MCF 10A (cell line): ENCODE measurements at regions not wholly inside any gene's neighbourhood (a gene's known extent, or its start where the extent isn't known, plus 50 kb on each side); places are given as distances from the start of the nearest gene placed in this dataset.

Source experiments
- BruUV-seq: library from RNA; stranded (reverse); fragments of 400-500 nt; replicated peaks from 2 replicates; lab custom pipeline; 2021; lab: Mats Ljungman, UMichigan
- CTCF ChIA-PET: fragments of 300-600 bp; sonication (Branson Sonifier 250); formaldehyde crosslinking; extraction: SDS; loops from one replicate; lab custom pipeline; 2021; ENCODE audit warnings: antibody characterized with exemption, inconsistent platforms; lab: Yijun Ruan, JAX
- POLR2A ChIA-PET: fragments of 300-600, 350-650 bp; sonication (Branson Sonifier 250); formaldehyde crosslinking; extraction: SDS; loops from one replicate; lab custom pipeline; 2020; ENCODE audit warnings: antibody characterized with exemption, inconsistent platforms; lab: Yijun Ruan, JAX
- DNase-seq: peaks from one replicate; pipeline ENCODE4 v3.0.0-alpha.2; 2018; ENCODE audit not compliant: unreplicated experiment
- H3K27ac Mint-ChIP-seq: one replicate; pipeline ENCODE4 v1.8.0; 2022; ENCODE audit warnings: mild to moderate bottlenecking, low read depth, mixed read lengths; ENCODE audit not compliant: unreplicated experiment
- H3K27me3 Mint-ChIP-seq: one replicate; pipeline ENCODE4 v1.8.0; 2022; ENCODE audit warnings: mixed read lengths; ENCODE audit not compliant: insufficient read depth, unreplicated experiment
- H3K36me3 Mint-ChIP-seq: one replicate; pipeline ENCODE4 v1.8.0; 2022; ENCODE audit warnings: mild to moderate bottlenecking, moderate library complexity, mixed read lengths; ENCODE audit not compliant: insufficient read depth, unreplicated experiment
- H3K4me1 Mint-ChIP-seq: one replicate; pipeline ENCODE4 v1.8.0; 2022; ENCODE audit warnings: mixed read lengths; ENCODE audit not compliant: insufficient read depth, unreplicated experiment
- H3K4me3 Mint-ChIP-seq: one replicate; pipeline ENCODE4 v1.8.0; 2022; ENCODE audit warnings: mild to moderate bottlenecking, moderate library complexity, mixed read lengths; ENCODE audit not compliant: unreplicated experiment
- H3K9me3 Mint-ChIP-seq: one replicate; pipeline ENCODE4 v1.8.0; 2022; ENCODE audit warnings: mixed read lengths; ENCODE audit not compliant: unreplicated experiment
- CTCF ChIP-seq: fragments of 200-600 bp; IDR thresholded peaks from one replicate; pipeline ENCODE4 v1.8.0; 2022; ENCODE audit warnings: antibody characterized with exemption, mild to moderate bottlenecking; ENCODE audit not compliant: unreplicated experiment
- intact Hi-C: fragments of 100-400 bp; cut with micrococcal nuclease; formaldehyde crosslinking; loops from 2 replicates; pipeline ENCODE4 v1.14.1; 2022

- no peak for DNase-seq
- ChIA-PET CTCF (interaction anchor here (0.6 kb wide), 1 partner anchor 674 kb away, joined by 6 read pairs; no protein-coding TSS in a partner anchor), POLR2A (no interaction called here)
- Mint-ChIP-seq H3K4me3 (no peak overlapping the region), H3K9me3 (no peaks in the 10 kb centered on the region), H3K4me1 (peaks cover 6% of the 10 kb centered on the region), H3K27me3 (no peaks in the 10 kb centered on the region), H3K36me3 (no peaks in the 10 kb centered on the region), H3K27ac (no peak overlapping the region)
- no peak for TF ChIP-seq CTCF
- BruUV-seq: no TSS peak
- intact Hi-C loops: no loop called here
Measured at GRCh38 chr12:97640826-97641225, 178.2 kb downstream of the RMST start.

- BruUV-seq: no TSS peak
- CTCF ChIA-PET: interaction anchor here (0.6 kb wide), 1 partner anchor 40 kb away, joined by 4 read pairs; no protein-coding TSS in a partner anchor
- no peak for DNase-seq
- TF ChIP-seq CTCF: no peak
- intact Hi-C loops: no loop called here
- Mint-ChIP-seq H3K4me1 (peaks cover 6% of the 10 kb centered on the region), H3K27me3 (no peaks in the 10 kb centered on the region), H3K9me3 (no peaks in the 10 kb centered on the region), H3K4me3 (no peak overlapping the region), H3K27ac (no peak overlapping the region), H3K36me3 (no peaks in the 10 kb centered on the region)
- POLR2A ChIA-PET: no interaction called here
Measured at GRCh38 chr12:97642911-97643310, 180.3 kb downstream of the RMST start.

- ChIA-PET POLR2A (no interaction called here), CTCF (no interaction called here)
- DNase-seq: no peak
- no peaks in the 10 kb centered on the region for H3K36me3 Mint-ChIP-seq
- no peak for TF ChIP-seq CTCF
- intact Hi-C loops: no loop called here
- H3K4me3 Mint-ChIP-seq: no peak overlapping the region
- H3K27ac Mint-ChIP-seq: no peak overlapping the region
- no TSS peak for BruUV-seq
- no peaks in the 10 kb centered on the region for H3K27me3 Mint-ChIP-seq
- H3K9me3 Mint-ChIP-seq: no peaks in the 10 kb centered on the region
- peaks cover 6% of the 10 kb centered on the region for H3K4me1 Mint-ChIP-seq
Measured at GRCh38 chr12:97643924-97644323, 181.3 kb downstream of the RMST start.

- TF ChIP-seq CTCF: no peak
- Mint-ChIP-seq H3K27ac (no peak overlapping the region), H3K4me3 (no peak overlapping the region), H3K9me3 (no peaks in the 10 kb centered on the region), H3K27me3 (no peaks in the 10 kb centered on the region), H3K36me3 (no peaks in the 10 kb centered on the region), H3K4me1 (peaks cover 6% of the 10 kb centered on the region)
- no TSS peak for BruUV-seq
- DNase-seq: no peak
- intact Hi-C loops: no loop called here
- ChIA-PET POLR2A (no interaction called here), CTCF (interaction anchor here (0.6 to 0.7 kb wide), 3 partner anchors 104 to 1156 kb away, joined by 3 read pairs; partner anchors contain the start of gene CFAP54)
Measured at GRCh38 chr12:97645726-97646125, 183.1 kb downstream of the RMST start.
